Testis (tissue), 2 donors: ENCODE measurements at regions not wholly inside any gene's neighbourhood (a gene's known extent, or its start where the extent isn't known, plus 50 kb on each side); places are given as distances from the start of the nearest gene placed in this dataset.

Experiments used
- POLR2A ChIP-seq: fragments of 450-650 bp; IDR thresholded peaks from one replicate; pipeline ENCODE4 v1.6.1; 2017; ENCODE audit warnings: antibody characterized with exemption, mild to moderate bottlenecking, moderate library complexity
- TF ChIP-seq, protein P1 (sequence below), 3 experiments: fragments of 450-650 bp in 2 of 3; fragments of 200-600 bp in 1 of 3; sonication (generic) in 1 of 3; IDR thresholded peaks; one replicate each; pipeline ENCODE4 v1.5.1; 2016 to 2019; ENCODE audit warnings: antibody characterized with exemption in 3 of 3, mild to moderate bottlenecking in 2 of 3, moderate library complexity in 1 of 3

DNA sequence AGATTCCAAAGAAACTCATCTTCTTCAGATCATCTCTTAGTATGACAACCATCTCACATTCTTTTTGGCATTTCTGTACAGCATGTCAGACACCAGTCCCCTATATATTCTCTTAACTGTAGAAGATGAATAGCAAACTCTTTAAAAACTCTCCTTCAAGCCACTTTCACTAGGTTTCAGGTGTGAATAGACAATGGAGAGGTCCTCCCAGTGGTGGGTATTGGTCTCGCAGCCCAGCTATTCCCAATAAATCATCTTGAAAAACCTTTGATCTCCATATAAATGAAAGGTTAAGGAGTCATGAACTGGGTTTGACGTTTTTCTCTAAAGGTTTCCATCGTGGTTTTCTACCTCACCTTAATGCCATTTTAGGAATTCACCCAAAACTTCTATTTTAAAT is 180.0 kb downstream of the GJA1 start:
- TF ChIP-seq, protein P1, sequence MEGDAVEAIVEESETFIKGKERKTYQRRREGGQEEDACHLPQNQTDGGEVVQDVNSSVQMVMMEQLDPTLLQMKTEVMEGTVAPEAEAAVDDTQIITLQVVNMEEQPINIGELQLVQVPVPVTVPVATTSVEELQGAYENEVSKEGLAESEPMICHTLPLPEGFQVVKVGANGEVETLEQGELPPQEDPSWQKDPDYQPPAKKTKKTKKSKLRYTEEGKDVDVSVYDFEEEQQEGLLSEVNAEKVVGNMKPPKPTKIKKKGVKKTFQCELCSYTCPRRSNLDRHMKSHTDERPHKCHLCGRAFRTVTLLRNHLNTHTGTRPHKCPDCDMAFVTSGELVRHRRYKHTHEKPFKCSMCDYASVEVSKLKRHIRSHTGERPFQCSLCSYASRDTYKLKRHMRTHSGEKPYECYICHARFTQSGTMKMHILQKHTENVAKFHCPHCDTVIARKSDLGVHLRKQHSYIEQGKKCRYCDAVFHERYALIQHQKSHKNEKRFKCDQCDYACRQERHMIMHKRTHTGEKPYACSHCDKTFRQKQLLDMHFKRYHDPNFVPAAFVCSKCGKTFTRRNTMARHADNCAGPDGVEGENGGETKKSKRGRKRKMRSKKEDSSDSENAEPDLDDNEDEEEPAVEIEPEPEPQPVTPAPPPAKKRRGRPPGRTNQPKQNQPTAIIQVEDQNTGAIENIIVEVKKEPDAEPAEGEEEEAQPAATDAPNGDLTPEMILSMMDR (IDR thresholded peaks at IDR 0.05): no peak
- no peak for TF ChIP-seq POLR2A
